ENCODE measurements at regions not wholly inside any gene's neighbourhood (a gene's known extent, or its start where the extent isn't known, plus 50 kb on each side); places are given as distances from the start of the nearest gene placed in this dataset.

DNA sequence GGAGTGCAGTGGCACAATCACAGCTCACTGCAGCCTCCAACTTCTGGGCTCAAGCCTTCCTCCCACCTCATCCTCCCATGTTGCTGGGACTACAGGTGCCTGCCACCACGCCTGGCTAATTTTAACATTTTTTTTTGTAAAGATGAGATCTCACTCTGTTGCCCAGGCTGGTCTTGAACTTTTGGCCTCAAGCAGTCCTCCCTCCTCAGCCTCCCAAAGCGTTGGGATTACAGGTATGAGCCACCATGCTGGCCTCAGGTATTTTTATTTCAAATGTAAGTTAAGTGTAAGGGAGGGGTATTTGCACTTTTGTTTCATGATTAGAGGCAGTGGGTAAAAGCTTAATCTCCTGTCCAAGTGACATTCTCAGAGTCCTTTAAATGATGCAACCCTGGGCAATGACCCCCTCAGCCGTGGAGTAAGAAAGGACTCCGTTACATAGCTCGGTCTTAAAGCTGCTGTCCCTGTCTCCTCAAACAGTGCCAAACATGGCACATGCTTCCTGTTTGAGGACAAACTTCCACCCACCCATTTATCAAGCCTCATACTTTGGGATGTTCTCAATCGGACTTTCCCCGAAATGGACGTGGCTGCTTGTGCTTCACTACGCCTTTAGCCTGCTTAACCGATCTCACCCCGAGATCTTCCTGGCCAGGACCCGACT lies 296.1 kb downstream of the BAMBI start:
- no peak overlapping the region for H3K27ac ChIP-seq (ENCODE audit: insufficient read depth, low read length)
- H3K36me3 ChIP-seq (ENCODE audit: control insufficient read depth, insufficient read depth, low read length) = no peaks in the 10 kb centered on the region
- H3K9ac ChIP-seq (ENCODE audit: insufficient read depth, low read length) = no peak overlapping the region
- no peak for TF ChIP-seq EZH2 (IDR thresholded peaks at IDR 0.05; ENCODE audit: low read length, missing control alignments)
- TF ChIP-seq, protein P1, sequence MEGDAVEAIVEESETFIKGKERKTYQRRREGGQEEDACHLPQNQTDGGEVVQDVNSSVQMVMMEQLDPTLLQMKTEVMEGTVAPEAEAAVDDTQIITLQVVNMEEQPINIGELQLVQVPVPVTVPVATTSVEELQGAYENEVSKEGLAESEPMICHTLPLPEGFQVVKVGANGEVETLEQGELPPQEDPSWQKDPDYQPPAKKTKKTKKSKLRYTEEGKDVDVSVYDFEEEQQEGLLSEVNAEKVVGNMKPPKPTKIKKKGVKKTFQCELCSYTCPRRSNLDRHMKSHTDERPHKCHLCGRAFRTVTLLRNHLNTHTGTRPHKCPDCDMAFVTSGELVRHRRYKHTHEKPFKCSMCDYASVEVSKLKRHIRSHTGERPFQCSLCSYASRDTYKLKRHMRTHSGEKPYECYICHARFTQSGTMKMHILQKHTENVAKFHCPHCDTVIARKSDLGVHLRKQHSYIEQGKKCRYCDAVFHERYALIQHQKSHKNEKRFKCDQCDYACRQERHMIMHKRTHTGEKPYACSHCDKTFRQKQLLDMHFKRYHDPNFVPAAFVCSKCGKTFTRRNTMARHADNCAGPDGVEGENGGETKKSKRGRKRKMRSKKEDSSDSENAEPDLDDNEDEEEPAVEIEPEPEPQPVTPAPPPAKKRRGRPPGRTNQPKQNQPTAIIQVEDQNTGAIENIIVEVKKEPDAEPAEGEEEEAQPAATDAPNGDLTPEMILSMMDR (conservative IDR thresholded peaks at IDR 0.05 in 1 of 2, IDR thresholded peaks at IDR 0.05 in 1 of 2; ENCODE audit: low read depth in 1 of 2, low read length in 2 of 2) = no peak
- H3K4me1 ChIP-seq (ENCODE audit: control insufficient read depth, extremely low read depth, insufficient read depth, low read length) = no peaks in the 10 kb centered on the region
- no peaks in the 10 kb centered on the region for H3K27me3 ChIP-seq (ENCODE audit: control insufficient read depth, insufficient read depth, low read length)
- no peak for DNase-seq (ENCODE audit: low read depth in 2 of 2)
- no peaks in the 10 kb centered on the region for H4K20me1 ChIP-seq (ENCODE audit: control insufficient read depth, extremely low read depth, insufficient read depth, low read length)
- H3K4me3 ChIP-seq (replicated peaks in 1 of 4; ENCODE audit: control extremely low read depth in 1 of 4, insufficient read depth in 1 of 4, low read depth in 3 of 4, low read length in 4 of 4) = no peak overlapping the region
- no peaks in the 10 kb centered on the region for H3K9me3 ChIP-seq (ENCODE audit: control insufficient read depth, insufficient read depth, low read depth, low read length)
- H3K4me2 ChIP-seq (ENCODE audit: extremely low read depth, insufficient read depth, low read length) = no peak overlapping the region
- no peaks in the 10 kb centered on the region for H3K79me2 ChIP-seq (ENCODE audit: control insufficient read depth, insufficient read depth, low read length)
- no peak overlapping the region for H2AFZ ChIP-seq (ENCODE audit: low read length)

DNA sequence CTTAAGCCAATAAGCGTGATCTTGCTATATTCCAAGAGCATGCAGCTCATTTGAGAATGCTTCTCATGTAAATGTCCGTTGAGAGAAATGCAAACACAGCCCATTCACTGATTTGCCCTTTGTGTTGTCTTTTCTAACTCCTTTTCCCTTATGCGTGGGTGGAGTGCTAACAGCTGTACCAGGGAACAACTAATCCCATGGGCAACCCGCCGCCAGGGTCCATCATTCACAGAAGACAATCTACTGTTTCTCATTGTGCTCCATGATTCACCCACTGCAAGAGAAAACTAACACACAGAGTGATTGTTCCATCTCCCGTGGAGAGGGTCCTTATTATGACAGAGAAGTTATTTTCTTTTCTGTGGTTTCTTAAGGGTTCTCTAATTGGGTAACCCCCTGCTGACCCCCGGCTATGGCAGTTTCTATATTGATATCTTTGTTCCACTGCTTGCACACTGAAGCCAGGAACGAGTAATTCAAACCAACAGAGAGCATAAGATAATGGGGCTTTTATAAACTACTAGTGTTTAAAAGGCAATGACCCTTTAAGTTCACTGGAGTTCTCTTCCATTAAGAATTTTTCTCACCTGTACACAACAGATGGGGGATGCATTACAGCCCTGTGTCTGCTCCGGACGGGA lies 298.7 kb downstream of the BAMBI start:
- Histone ChIP-seq H3K4me3 (replicated peaks in 1 of 4; ENCODE audit: control extremely low read depth in 1 of 4, insufficient read depth in 1 of 4, low read depth in 3 of 4, low read length in 4 of 4) (no peak overlapping the region), H3K4me2 (ENCODE audit: extremely low read depth, insufficient read depth, low read length) (no peak overlapping the region), H3K9ac (ENCODE audit: insufficient read depth, low read length) (no peak overlapping the region), H3K27ac (ENCODE audit: insufficient read depth, low read length) (no peak overlapping the region), H3K36me3 (ENCODE audit: control insufficient read depth, insufficient read depth, low read length) (no peaks in the 10 kb centered on the region), H3K27me3 (ENCODE audit: control insufficient read depth, insufficient read depth, low read length) (no peaks in the 10 kb centered on the region), H3K79me2 (ENCODE audit: control insufficient read depth, insufficient read depth, low read length) (no peaks in the 10 kb centered on the region), H3K4me1 (ENCODE audit: control insufficient read depth, extremely low read depth, insufficient read depth, low read length) (no peaks in the 10 kb centered on the region), H2AFZ (ENCODE audit: low read length) (no peak overlapping the region), H3K9me3 (ENCODE audit: control insufficient read depth, insufficient read depth, low read depth, low read length) (no peaks in the 10 kb centered on the region), H4K20me1 (ENCODE audit: control insufficient read depth, extremely low read depth, insufficient read depth, low read length) (no peaks in the 10 kb centered on the region)
- TF ChIP-seq, protein P1 (conservative IDR thresholded peaks at IDR 0.05 in 1 of 2, IDR thresholded peaks at IDR 0.05 in 1 of 2; ENCODE audit: low read depth in 1 of 2, low read length in 2 of 2) = no peak
- TF ChIP-seq EZH2 (IDR thresholded peaks at IDR 0.05; ENCODE audit: low read length, missing control alignments) = no peak
- peak in 1 of 2 donors; percentile 90 for DNase-seq (ENCODE audit: low read depth in 2 of 2)

DNA sequence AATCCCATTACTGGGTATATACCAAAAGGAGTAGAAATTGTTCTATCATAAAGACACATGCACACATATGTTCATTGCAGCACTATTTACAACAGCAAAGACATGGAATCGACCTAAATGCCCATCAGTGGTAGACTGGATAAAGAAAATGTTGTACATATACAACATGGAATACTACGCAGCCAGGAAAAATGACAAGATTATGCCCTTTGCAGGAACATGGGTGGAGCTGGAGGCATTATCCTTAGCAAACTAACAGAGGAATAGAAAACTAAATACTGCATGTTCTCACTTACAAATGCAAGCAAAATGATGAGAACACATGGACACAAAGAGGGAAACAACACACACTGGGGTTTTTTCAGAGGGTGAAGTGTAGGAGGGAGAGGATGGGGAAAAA lies 300.2 kb downstream of the BAMBI start:
- H3K9ac ChIP-seq (ENCODE audit: insufficient read depth, low read length) = no peak overlapping the region
- no peaks in the 10 kb centered on the region for H3K36me3 ChIP-seq (ENCODE audit: control insufficient read depth, insufficient read depth, low read length)
- H4K20me1 ChIP-seq (ENCODE audit: control insufficient read depth, extremely low read depth, insufficient read depth, low read length) = no peaks in the 10 kb centered on the region
- no peaks in the 10 kb centered on the region for H3K27me3 ChIP-seq (ENCODE audit: control insufficient read depth, insufficient read depth, low read length)
- H3K4me1 ChIP-seq (ENCODE audit: control insufficient read depth, extremely low read depth, insufficient read depth, low read length) = no peaks in the 10 kb centered on the region
- no peak overlapping the region for H3K4me3 ChIP-seq (replicated peaks in 1 of 4; ENCODE audit: control extremely low read depth in 1 of 4, insufficient read depth in 1 of 4, low read depth in 3 of 4, low read length in 4 of 4)
- no peaks in the 10 kb centered on the region for H3K79me2 ChIP-seq (ENCODE audit: control insufficient read depth, insufficient read depth, low read length)
- no peaks in the 10 kb centered on the region for H3K9me3 ChIP-seq (ENCODE audit: control insufficient read depth, insufficient read depth, low read depth, low read length)
- no peak overlapping the region for H2AFZ ChIP-seq (ENCODE audit: low read length)
- DNase-seq (ENCODE audit: low read depth in 2 of 2) = no peak
- H3K27ac ChIP-seq (ENCODE audit: insufficient read depth, low read length) = no peak overlapping the region
- H3K4me2 ChIP-seq (ENCODE audit: extremely low read depth, insufficient read depth, low read length) = no peak overlapping the region
- TF ChIP-seq EZH2 (IDR thresholded peaks at IDR 0.05; ENCODE audit: low read length, missing control alignments) = no peak
- TF ChIP-seq, protein P1 (conservative IDR thresholded peaks at IDR 0.05 in 1 of 2, IDR thresholded peaks at IDR 0.05 in 1 of 2; ENCODE audit: low read depth in 1 of 2, low read length in 2 of 2) = no peak

Measured in fibroblast of lung (primary cell).